Body of pancreas (tissue), 4 donors: ENCODE measurements at regions not wholly inside any gene's neighbourhood (a gene's known extent, or its start where the extent isn't known, plus 50 kb on each side); places are given as distances from the start of the nearest gene placed in this dataset.

Experiments used
- CTCF ChIP-seq, 7 experiments: fragments of 450-650 bp in 4 of 7; fragments of 200-600 bp in 3 of 7; sonication (generic) in 3 of 7; IDR thresholded peaks; one replicate each; pipeline ENCODE4 v1.5.1; 2016 to 2019; ENCODE audit warnings: antibody characterized with exemption in 7 of 7
- POLR2A ChIP-seq, 3 donors: fragments of 450-650 bp; IDR thresholded peaks; one replicate each; pipeline ENCODE4 v1.6.1; 2016; ENCODE audit warnings: antibody characterized with exemption in 3 of 3, mild to moderate bottlenecking in 2 of 3

GRCh38 chr2:109066501-109066900 lies 62.5 kb upstream of the SH3RF3 start:
- TF ChIP-seq CTCF (IDR thresholded peaks at IDR 0.05), result no peak
- TF ChIP-seq POLR2A (IDR thresholded peaks at IDR 0.05), result no peak
